GM10266 (cell line): ENCODE measurements at regions not wholly inside any gene's neighbourhood (a gene's known extent, or its start where the extent isn't known, plus 50 kb on each side); places are given as distances from the start of the nearest gene placed in this dataset.
"Not testable (repeated sequence)": the region's sequence is repeated elsewhere in the genome, so short reads cannot be mapped to it uniquely, and the experiment has no call there.

Source experiments
- DNase-seq: peaks from one replicate; pipeline ENCODE4 v3.0.0; 2012; ENCODE audit errors: extremely low spot score
- TF ChIP-seq, protein P1 (sequence below): IDR thresholded peaks from 2 replicates; pipeline ENCODE4 v1.5.1; 2012; ENCODE audit warnings: mild to moderate bottlenecking, low read depth; ENCODE audit not compliant: control insufficient read depth, insufficient read depth; ENCODE audit errors: missing control alignments

- DNase-seq: no peak
- TF ChIP-seq, protein P1, sequence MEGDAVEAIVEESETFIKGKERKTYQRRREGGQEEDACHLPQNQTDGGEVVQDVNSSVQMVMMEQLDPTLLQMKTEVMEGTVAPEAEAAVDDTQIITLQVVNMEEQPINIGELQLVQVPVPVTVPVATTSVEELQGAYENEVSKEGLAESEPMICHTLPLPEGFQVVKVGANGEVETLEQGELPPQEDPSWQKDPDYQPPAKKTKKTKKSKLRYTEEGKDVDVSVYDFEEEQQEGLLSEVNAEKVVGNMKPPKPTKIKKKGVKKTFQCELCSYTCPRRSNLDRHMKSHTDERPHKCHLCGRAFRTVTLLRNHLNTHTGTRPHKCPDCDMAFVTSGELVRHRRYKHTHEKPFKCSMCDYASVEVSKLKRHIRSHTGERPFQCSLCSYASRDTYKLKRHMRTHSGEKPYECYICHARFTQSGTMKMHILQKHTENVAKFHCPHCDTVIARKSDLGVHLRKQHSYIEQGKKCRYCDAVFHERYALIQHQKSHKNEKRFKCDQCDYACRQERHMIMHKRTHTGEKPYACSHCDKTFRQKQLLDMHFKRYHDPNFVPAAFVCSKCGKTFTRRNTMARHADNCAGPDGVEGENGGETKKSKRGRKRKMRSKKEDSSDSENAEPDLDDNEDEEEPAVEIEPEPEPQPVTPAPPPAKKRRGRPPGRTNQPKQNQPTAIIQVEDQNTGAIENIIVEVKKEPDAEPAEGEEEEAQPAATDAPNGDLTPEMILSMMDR: no peak
These were observed 250.6 kb downstream of the KBTBD8 start for GRCh38 chr3:67248726-67249125.

GRCh38 chr3:67252906-67253305 is 254.8 kb downstream of the KBTBD8 start:
- not testable (repeated sequence) for DNase-seq

- no peak for DNase-seq
- TF ChIP-seq, protein P1: no peak
These were observed 280.0 kb downstream of the KBTBD8 start for GRCh38 chr3:67278015-67278618.

- DNase-seq: no peak
- TF ChIP-seq, protein P1: no peak
These were observed 288.5 kb downstream of the KBTBD8 start for GRCh38 chr3:67286586-67286985.

- TF ChIP-seq, protein P1: no peak
- no peak for DNase-seq
These were observed 290.5 kb downstream of the KBTBD8 start for GRCh38 chr3:67288466-67289106.

DNA sequence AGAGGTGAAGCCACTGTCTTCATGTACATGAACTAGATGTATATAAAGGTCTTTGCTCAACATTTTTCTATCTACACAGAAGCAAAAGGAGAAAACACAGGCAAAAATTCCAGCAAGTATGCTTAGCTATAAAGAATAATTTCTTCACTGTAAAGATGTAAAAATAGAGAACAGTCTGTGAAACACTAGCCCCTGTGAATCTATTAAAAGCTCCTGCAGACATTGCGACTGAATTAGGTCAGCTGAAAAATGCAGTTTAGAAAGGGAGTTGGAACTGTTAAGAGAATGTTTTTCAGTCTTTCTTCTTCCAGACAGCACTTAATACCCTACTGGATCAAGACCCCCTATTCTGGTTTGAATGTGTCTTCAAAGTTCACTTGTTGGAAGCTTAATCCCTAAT is 291.5 kb downstream of the KBTBD8 start:
- DNase-seq: no peak
- TF ChIP-seq, protein P1: no peak

- TF ChIP-seq, protein P1: no peak
- DNase-seq: peak; percentile 10
These were observed 292.3 kb downstream of the KBTBD8 start for GRCh38 chr3:67290438-67290837.
